ENCODE measurements at regions not wholly inside any gene's neighbourhood (a gene's known extent, or its start where the extent isn't known, plus 50 kb on each side); places are given as distances from the start of the nearest gene placed in this dataset.
A peak's percentile ranks its signal among the peaks of the same experiment; 100 is the strongest.
"Not testable (repeated sequence)": the region's sequence is repeated elsewhere in the genome, so short reads cannot be mapped to it uniquely, and the experiment has no call there.

DNA sequence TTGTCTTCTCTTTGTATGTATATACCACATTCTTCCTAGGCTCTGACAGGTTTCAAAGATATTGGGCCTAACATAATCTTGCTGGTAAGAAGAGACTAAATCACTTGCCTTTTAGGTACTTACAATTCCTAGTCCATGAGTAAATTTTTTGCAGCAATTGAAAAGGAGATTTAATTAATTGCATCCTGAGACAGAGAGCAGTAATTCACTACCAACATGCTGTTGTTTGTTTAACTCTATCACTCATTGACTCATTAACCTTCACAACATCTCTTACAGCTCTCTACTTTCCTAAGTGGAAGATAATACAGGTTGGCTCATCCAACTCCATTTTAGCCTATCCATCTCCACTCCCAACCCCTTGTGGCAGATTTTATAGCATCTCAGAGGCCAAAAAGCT, 280.4 kb downstream of the ALDH8A1 start:
- no peak for DNase-seq (ENCODE audit: low spot score)

DNA sequence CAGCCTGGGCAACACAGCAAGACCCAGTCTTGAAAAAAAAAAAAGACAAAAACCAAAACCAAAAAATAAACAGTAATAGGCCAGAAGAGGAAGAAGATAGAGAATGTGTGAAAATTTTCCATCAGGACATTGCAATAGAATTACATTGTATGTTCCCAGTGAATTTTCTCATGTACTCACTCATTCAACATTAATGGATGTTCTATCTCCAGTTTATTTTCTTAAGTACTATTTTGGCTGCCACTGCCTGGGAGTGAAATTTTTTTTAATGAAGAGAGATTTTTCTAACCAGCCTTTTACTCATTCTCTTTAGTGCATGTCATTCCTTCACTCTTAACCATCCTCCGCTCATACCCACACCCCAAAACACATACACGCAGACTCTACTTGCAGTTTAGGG, 282.8 kb downstream of the ALDH8A1 start:
- DNase-seq (ENCODE audit: low spot score) = no peak

DNA sequence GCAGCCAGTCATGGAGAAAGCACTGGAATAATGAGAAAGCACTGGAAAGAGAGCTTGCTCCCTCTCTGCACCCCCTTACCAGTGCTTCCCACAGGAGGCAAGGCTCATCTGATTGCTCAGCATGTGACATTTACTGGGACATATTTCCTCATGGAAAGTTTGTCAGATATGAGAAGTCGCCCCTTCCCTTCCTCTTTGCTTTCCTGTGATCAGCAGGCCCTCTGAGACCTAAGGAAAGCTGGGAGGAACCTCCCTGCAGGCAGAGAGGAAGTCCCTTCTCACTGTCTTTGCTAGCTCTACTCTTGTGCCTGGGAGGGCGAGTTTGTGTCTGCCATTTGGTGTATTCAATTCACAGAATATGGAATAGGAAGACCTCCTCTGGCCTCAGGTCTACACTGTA, 283.8 kb downstream of the ALDH8A1 start:
- no peak for DNase-seq (ENCODE audit: low spot score)

- DNase-seq (ENCODE audit: low spot score) = no peak
Observed at GRCh38 chr6:134665029-134665723, 284.7 kb downstream of the ALDH8A1 start.

DNA sequence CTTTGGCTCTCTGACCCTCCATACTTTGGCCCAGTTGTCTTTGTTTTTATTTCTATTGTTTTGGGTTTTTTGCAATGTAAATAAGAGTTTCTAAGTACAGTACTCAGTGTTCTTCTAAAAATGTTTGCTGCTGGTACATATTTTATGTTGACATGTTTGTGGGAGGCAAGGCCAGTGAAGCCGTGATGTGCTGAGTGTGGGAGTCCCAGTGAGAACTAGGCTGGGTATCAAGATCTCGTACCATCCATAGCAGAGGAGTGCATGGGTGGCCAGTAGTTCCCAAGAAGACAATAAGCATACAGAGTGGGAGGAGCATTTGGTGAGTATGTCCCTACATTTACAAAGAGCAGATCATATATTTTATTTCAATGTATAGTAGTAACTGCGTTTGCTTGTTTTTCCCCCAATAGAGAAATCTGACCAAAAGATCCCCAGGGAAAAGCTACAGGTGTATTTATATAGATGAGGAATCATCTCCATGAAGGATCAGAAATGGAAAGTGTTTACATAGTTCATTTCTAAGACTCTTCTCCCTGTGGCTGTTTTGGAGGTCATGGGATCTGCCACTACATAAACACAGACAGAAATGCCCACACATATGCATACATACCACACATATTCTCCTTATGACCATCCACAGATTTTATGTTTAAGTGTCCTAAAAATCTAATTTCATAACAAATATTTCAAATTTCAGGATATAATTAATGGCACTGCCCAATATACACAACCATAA, 285.9 kb downstream of the ALDH8A1 start:
- no peak for DNase-seq (ENCODE audit: low spot score)

DNA sequence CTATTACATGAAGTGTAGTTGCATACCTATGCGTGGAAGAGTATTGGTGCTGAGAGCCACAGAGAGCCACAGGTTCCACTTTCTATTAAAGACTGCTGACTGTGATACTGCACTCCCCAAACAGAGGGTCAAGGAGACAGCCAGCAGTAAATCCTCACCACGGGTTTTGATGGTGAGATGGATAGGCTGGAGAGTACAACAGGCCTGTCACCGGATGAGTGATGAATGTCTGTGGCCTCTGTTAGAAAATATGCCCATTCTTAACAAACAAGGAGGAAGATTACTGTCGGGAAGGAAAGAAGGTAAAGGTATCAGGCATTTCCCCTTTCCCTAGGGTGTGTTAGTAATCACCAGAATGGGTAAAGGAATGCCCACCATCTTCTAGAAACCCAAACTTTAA, 286.5 kb downstream of the ALDH8A1 start:
- DNase-seq (ENCODE audit: low spot score) = no peak

DNA sequence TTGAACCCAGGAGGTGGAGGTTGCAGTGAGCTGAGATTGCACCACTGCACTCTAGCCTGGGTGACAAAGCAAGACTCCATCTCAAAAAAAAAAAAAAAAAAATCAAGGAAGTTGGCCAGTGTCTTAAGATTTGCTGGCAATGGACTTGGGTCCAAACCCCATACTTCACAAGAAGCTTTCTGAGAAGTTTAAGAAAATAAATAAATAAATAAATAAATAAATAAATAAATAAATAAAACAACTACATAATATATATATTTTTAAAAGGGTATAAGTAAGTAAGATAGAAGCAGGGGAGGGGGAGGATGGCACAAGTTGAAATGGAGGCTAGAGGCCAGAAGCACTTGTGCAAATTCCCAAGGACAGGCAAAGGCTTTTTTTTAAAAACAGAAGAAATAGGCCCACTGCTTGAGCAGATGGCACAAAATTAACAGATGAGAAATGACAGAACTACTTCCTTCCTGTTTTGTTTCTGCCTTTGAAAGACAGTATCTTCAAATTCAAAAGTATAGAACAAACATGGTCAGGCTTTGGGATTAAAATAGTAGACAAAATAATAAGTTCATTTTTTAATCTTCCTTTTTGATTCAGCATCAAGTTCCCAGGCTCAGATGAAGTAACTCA, 287.7 kb downstream of the ALDH8A1 start:
- no peak for DNase-seq (ENCODE audit: low spot score)

DNA sequence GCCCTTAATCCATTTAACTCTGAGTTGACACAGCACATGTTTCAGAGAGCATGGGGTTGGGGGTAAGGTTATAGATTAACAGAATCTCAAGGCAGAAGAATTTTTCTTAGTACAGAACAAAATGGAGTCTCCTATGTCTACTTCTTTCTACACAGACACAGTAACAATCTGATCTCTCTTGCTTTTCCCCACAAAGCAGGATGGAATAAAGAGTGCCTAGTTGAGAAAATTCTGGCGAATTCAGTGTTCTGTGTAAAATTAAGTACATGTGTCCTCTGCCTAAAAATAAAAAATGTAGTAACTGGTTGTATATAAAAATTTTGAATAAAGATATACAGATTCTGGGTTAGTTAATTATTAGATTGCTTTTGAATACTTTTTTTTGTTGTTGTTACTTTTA, 290.0 kb downstream of the ALDH8A1 start:
- DNase-seq (ENCODE audit: low spot score) = not testable (repeated sequence)

- DNase-seq (ENCODE audit: low spot score) = no peak
Observed at GRCh38 chr6:134658596-134658995, 291.3 kb downstream of the ALDH8A1 start.

GRCh38 chr6:134657751-134658527, 292.0 kb downstream of the ALDH8A1 start:
- DNase-seq (ENCODE audit: low spot score) = no peak

- DNase-seq (ENCODE audit: low spot score) = no peak
Observed at GRCh38 chr6:134657343-134657742, 292.6 kb downstream of the ALDH8A1 start.

DNA sequence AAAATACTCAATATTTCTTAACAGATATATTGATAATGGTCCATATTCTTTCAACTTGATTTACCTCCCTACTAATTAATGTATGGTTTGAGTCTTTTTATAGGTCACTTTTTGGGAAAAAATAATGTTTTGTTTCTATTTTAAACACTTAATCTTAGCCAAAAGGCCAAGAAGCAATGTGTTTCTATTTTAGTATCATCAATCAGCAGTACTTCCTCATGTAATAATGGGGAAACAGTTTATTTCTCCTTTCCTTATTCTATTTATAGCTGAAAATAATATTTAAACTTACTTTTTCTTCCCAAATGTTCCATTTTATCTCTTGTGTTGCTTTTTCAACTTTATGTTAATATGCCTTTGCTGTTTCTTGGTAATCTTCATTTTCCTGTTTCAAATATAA, 295.1 kb downstream of the ALDH8A1 start:
- DNase-seq (ENCODE audit: low spot score) = no peak

DNA sequence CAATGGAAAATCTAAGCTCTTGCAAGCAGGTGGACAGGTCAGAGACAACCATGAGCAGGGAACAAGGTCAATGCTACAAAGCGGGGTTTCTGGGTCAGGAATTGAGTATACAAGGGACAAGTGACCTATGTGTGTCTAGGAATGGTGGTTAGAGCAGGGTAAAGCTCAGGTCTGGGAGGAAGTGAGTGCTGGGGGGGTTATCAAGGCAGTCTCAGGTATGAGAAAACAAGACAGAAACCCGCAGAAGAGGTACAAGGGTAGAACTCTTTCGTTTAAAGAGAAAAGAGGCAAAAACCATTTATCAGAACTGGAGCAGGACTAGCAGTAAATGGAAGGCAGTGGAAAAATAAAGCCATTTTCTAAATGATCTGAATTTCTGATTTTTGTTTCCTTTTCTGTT, 298.4 kb downstream of the ALDH8A1 start:
- DNase-seq (ENCODE audit: low spot score) = no peak

DNA sequence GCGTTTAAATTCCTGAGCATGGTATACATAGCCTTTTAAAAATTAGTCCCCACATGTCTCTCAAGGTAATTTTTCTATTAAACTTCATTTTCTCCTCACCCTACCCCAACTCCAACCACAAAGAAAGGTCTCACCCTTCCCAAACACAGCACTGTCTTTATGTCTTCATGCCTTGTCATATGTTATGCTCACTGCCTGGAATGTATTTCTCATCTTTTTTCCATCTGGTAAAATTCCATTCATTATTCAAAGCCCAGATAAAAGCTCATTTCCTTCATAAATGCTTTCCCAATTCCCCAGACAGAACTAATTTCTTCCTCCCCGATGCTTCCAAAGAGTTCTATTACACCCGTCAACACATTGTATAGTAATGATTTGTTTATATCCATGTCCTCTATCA, 302.0 kb downstream of the ALDH8A1 start:
- DNase-seq (ENCODE audit: low spot score) = no peak

DNA sequence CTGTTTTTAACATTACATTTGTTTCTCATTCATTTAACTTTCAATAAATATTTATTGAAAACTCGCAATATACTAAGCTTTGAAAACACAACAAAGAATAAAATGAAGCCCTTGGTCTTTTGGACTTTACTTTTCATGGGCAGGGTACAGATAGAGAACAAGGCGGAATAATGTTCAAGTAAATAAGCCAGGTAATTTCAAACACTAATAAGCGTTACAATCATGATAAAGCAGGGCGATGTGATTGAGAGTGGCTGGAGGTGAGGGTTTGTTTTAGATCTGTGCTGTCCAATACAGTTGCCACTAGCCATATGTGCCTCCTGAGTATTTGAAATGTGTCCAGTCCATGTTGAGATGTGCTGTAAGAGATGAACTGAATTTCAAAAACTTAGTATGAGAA, 307.1 kb downstream of the ALDH8A1 start:
- no peak for DNase-seq (ENCODE audit: low spot score)

- DNase-seq (ENCODE audit: low spot score) = no peak
Observed at GRCh38 chr6:134642279-134642678, 307.6 kb downstream of the ALDH8A1 start.

DNA sequence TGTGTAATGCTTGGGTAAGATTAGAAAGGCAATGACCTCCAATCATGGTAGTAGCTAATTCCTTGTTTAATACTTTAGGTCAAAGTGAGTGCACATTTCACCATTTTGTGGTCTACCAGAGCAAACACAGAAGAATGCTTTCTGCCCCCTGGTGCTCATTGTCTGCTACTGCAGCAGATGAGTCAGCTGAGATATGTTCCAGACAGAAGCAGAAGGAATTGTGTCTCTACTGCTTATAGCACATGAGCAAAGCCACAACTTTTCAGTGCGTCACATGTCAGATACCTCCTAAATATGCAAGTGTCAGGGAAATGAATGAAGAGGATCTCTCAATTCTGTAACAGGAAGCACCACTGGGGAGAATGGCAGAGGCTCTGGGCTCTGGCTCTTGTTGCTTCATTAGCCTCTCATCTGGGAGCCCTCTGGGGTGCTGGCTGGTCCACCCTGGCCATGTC, 308.9 kb downstream of the ALDH8A1 start:
- peak; percentile 54 for DNase-seq (ENCODE audit: low spot score)

- DNase-seq (ENCODE audit: low spot score) = no peak
Observed at GRCh38 chr6:134640229-134640628, 309.7 kb downstream of the ALDH8A1 start.

- DNase-seq (ENCODE audit: low spot score) = no peak
Observed at GRCh38 chr6:134637847-134638437, 312.0 kb downstream of the ALDH8A1 start.

- DNase-seq (ENCODE audit: low spot score) = no peak
Observed at GRCh38 chr6:134637282-134637681, 312.6 kb downstream of the ALDH8A1 start.

DNA sequence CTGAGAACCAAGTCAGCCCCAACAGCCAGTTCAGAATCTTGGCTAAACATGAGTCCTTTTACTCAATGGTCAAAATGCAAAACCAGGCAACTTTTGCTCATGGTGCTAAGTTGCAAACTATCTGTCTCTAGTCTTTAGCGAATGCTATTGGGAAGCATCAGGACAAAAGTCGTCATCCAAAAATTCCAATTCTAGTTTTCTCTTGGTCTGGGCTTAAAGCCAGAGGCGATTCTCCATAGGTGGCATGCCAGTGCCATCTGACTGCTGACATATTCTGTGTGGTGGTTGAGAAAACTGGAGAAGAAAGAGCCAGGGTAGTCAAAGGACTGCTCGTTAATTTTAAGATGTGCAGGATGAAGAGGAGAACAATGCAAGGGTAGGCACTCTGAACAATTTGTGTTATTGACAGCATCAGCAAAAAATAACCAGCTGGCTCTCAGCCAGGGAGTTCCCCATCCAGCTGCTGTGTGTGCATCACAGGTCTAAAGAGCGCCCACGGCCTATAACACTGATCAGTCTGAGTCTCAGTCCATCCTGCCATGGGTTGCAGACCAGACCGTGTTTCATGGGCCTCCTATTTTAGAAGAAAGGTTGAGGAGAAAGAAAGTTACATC, 313.6 kb downstream of the ALDH8A1 start:
- no peak for DNase-seq (ENCODE audit: low spot score)

- DNase-seq (ENCODE audit: low spot score) = no peak
Observed at GRCh38 chr6:134634966-134635365, 314.9 kb downstream of the ALDH8A1 start.

All from LoVo (cell line).